ENCODE measurements at regions not wholly inside any gene's neighbourhood (a gene's known extent, or its start where the extent isn't known, plus 50 kb on each side); places are given as distances from the start of the nearest gene placed in this dataset.
"Not testable (repeated sequence)": the region's sequence is repeated elsewhere in the genome, so short reads cannot be mapped to it uniquely, and the experiment has no call there.

DNA sequence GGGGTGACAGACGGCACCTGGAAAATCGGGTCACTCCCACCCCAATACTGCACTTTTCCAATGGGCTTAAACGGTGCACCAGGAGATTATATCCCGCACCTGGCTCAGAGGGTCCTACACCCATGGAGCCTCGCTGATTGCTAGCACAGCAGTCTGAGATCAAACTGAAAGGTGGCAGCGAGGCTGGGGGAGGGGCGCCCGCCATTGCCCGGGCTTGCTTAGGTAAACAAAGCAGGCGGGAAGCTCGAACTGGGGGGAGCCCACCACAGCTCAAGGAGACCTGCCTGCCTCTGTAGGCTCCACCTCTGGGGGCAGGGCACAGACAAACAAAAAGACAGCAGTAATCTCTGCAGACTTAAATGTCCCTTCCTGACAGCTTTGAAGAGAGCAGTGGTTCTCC lies 208.1 kb downstream of the SLC38A4 start:
- not testable (repeated sequence) for DNase-seq (ENCODE audit: low spot score)

DNA sequence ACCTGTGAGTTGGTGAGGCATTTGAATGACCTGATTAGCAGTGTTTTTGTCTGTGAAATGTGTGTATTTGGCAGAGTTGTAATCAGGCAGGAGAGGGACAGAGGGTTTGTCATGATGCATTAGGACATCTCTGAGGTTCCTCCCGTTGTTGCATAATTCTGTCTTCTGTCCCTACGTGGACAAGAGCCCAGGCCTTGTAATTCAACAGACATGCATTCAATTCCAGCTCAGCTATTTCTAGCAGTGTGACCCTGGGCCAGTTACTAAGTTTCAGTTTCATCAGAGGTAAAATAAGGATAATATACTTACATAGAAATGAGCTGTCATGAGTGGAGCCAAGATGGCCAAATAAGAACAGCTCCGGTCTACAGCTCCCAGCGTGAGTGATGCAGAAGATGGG lies 208.6 kb downstream of the SLC38A4 start:
- DNase-seq (ENCODE audit: low spot score): no peak

DNA sequence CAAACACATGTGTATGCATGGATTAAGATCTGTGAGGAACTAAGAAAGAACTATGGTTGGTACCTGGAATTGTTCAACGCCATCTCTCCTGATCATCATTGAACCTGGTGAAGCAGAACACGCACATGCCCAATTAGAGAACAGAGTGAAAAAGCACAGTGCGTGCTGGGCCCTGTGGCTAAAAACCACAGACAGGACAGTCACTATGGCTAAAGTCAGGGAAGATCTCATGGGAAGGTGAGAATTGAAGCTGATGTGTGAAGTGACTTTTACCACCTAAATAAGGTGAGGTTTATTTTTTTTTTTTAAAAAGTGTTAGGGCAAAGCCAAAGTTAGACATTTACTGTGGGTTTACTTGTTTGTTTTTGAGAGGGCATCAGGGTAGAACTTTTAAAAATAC lies 215.0 kb downstream of the SLC38A4 start:
- no peak for DNase-seq (ENCODE audit: low spot score)

DNA sequence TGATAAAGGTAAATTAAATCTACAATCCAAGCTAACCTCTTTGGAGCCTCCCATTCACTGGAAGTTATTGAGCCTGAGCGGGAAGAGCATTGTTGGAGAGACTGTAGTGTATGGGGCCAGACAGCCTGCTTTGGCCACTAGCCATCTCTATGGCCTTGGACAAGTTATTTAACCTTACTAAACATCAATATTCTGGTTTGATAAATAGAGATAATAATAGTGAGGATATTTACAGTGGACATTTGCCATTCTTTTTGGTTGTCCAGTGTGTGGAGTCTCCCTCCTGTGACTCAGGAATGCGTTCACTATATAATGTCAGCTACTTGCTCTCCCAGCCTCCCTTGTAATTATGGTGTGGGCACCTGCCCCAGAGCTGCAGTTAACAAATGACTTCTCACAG lies 216.1 kb downstream of the SLC38A4 start:
- DNase-seq (ENCODE audit: low spot score): no peak

DNA sequence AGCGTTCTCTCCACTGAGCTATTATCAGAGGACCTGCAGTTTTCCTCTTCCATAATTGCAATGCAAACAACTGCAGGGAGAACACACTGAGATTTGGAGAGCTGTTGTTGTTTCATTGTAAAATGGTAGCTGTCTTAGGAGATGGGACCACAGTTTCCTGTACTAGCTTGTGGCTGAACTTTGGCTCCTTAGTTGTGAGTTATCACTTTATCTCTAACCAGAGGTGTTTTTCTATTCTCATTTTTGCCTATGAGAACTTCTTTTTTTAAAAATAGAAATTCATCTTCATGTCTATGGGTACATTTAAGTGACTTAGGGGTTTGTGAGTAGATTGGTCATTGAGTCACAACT lies 216.5 kb downstream of the SLC38A4 start:
- DNase-seq (ENCODE audit: low spot score): no peak

DNA sequence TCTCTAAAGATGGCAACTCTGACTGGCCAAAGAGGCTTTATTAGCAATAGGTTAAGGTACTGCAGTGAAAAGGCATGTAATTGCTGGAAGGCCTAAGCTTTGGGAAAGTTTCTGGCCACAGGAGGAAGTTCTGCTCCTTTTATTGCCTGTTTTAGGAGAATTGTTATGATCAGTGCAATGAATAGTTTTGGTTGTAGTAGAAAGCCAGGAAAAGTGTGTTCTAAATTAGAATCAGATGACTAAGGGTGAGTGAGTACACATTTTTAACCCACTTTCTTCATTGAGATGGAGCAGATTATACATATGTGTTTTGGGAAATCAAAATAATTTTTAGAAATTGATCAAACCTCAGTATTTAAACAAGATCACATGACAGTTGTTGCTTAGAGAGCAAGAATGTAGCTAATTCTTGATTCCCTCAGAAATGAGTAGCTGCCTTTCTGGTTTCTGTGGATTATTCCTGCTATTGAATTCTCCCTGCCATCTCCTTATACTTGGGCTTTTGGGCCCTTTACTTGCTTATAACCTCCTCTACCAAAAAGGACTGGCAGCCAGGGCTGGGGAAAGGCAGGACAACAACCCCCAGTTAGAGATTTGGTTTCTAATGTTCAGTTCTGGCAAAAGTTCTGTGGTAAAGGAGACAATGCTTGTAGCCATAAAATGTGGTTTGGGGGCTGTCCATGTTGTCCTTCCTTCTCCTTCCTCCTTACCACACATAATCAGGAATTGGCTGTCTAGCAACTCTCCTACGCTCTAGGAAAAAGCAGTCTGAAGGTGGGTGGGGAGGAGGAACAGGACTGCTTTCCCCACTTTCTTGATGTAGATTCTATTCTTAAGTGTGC lies 217.1 kb downstream of the SLC38A4 start:
- DNase-seq (ENCODE audit: low spot score): no peak

DNA sequence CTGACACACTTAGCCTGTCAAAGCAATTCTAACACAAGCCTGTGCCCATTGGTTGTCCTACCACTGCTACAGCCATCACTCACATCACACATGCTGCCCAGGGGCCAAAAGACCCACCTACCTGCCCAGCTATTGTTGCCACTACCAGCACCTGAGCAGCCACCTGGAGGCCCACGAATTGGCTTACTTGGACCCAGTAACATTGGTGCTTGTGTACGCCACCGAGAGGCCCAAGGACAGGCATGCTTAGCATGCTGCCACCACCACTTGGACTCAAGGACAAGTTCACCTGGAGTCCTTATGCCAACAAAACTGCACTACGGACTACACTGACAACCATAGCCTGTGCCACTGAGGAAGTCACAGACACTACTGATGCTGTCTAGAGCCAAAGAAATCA lies 221.1 kb downstream of the SLC38A4 start:
- no peak for DNase-seq (ENCODE audit: low spot score)

DNA sequence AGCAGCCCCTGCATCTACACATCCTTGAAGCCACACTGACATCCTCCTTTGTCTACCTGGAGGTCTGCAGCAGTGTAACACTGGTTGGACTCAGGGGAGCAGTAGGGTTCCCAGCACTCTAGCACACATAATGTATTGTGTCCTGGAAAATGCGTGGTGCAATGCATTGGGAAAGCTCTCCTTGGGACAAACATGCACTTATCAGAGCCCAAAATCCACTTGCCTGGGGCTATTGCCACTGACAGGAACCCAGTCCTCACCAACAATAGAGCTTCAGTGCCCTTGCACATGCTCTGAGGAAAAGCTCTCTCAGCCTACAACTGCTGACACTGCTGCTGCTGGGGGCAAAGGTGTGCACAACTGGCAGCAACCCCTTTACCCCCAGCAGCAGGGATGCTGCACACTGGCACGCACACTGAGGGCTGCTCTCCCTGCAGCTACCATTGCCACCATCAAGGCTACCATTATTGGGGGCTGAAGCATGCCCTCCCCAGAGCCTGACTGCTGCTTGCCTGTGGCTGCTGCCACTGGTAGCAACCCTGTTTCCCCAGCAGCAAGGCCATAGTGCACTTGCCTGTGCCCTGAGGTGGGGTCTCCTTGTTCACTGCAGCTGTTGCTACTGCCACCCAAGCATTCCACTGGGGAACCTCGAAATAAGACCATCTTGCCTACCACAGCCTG lies 221.9 kb downstream of the SLC38A4 start:
- no peak for DNase-seq (ENCODE audit: low spot score)

DNA sequence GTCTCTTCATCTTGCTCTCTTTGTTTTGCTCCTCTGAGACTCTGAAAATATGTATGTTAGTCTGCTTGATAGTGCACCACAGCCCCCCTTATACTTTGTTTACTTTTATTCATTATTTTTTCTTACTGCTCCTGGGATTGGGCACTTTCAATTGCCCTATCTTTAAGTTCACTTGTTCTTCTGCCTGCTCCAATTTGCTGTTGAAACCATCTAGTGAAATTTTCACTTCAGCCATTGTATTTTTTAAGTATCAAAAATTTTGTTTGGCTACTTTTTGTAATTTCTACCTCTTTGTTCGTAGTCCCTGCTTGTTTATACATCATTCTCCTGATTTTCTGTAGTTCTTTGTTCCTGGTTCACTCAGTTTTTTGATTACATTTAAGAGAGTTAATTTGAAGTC lies 223.3 kb downstream of the SLC38A4 start:
- DNase-seq (ENCODE audit: low spot score): no peak

DNA sequence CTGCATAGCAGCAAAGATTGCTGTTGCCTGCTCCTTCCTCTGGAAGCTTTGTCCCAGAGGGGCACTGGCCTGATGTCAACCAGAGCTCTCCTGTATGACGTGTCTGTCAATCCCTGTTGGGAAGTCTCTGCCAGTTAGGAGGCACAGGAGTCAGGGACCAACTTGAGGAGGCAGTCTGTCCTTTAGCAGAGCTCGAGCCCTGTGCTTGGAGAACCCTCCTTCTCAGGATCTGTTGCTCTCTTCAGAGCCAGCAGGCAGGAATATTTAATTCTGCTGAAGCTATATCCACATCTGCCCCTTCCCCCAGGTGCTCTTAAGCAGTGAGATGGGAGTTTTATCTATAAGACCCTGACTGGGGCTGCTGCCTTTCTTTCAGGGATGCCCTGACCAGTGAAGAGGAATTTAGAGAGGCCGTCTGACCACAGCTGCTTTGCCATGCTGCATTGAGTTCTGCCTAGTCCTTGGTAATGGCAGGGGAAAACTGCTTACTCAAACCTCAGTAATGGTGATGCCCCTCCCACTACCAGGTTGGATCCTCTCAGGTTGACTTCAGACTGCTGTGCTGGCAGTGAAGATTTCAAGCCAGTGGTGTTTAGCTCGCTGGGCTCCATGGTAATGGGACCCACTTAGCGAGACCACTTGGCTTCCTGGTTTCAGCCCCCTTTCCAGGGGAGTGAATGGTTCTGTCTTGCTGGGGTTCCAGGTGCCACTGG lies 218.6 kb upstream of the SLC38A2 start:
- no peak for DNase-seq (ENCODE audit: low spot score)

DNA sequence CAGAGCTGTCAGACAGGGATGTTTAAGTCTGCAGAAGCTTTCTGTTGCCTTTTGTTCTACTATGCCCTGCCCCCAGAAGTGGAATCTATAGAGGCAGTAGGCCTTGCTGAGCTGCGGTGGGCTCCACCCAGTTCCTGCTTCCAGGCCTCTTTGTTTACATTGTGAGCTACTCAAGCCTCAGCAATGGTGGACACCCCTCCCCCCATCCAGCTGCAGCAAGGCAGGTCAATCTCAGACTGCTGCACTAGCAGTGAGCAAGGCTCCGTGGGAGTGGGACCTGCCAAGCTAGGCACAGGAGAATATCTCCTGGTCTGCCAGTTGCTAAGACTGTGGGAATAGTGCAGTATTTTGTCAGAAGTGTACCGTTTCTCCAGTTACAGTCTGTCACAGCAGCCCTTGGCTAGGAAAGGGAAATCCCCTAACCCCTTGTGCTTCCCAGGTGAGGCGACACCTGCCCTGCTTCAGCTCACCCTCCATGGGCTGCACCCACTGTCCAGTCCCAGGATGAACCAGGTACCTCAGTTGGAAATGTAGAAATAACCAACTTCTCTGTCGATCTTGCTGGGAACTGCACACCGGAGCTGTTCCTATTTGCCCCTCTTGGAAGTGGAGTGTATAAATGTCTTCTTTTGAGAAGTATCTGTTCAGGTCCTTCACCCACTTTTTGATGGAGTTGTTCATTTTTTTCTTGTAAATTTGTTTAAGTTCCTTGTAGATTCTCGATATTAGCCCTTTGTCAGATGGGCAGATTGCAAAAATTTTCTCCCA lies 213.5 kb upstream of the SLC38A2 start:
- DNase-seq (ENCODE audit: low spot score): no peak

DNA sequence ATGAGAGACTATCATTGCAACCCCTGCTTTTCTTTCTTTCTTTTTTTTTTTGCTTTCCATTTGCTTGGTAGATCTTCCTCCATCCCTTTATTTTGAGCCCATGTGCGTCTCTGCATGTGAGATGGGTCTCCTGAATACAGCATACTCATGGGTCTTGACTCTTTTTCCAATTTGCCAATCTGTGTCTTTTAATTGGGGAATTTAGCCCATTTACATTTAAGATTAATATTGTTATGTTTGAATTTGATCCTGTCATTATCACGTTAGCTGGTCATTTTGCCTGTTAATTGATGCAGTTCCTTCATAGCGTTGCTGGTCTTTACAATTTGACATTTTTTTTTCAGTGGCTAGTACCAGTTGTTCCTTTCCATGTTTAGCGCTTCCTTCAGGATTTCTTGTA lies 211.5 kb upstream of the SLC38A2 start:
- DNase-seq (ENCODE audit: low spot score): not testable (repeated sequence)

DNA sequence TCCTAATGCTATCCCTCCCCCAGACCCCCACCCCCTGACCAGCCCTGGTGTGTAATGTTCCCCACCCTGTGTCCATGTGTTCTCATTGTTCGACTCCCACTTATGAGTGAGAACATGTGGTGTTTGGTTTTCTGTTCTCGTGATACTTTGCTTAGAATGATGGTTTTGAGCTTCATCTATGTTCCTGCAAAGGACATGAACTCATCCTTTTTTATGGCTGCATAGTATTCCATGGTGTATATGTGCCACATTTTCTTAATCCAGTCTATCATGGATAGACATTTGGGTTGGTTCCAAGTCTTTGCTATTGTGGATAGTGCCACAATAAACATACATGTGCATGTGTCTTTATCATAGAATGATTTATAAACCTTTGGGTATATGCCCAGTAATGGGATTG lies 209.4 kb upstream of the SLC38A2 start:
- DNase-seq (ENCODE audit: low spot score): not testable (repeated sequence)

DNA sequence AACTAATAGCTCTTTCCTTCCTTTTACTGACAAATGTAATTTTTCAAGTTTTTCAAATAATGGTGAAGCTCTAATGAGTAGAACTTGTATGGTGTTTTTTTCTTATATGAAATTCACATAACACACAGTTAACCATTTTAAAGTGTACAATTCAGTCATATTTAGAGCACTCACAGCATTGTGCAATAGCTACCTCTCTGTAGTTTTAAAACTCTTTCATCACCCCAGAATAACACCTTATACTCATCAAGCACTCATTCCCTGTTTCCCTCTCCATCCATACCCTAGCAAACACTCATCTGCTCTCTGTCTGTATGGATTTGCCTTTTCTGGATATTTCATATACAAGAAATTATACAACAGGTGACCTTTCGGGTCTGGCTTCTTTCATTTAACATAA lies 207.9 kb upstream of the SLC38A2 start:
- DNase-seq (ENCODE audit: low spot score): no peak

DNA sequence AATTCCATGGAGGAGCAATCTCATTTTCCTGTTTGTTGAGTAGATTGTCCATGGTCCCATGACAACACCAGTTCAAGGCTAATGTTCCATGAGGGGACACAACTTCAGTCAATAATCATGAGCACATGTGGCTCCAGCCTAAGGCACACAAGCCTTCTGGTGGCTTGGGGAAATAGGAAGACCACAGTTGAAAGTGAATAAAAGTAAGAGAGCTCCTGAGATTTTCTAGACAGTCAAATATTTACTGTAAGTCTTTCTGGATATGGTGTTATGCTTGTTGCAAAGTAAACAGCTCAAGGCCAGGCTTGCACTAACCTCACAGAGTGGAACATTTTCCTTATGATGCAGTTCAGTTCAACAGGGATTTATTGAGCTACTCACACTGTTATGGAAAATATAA lies 206.9 kb upstream of the SLC38A2 start:
- no peak for DNase-seq (ENCODE audit: low spot score)

DNA sequence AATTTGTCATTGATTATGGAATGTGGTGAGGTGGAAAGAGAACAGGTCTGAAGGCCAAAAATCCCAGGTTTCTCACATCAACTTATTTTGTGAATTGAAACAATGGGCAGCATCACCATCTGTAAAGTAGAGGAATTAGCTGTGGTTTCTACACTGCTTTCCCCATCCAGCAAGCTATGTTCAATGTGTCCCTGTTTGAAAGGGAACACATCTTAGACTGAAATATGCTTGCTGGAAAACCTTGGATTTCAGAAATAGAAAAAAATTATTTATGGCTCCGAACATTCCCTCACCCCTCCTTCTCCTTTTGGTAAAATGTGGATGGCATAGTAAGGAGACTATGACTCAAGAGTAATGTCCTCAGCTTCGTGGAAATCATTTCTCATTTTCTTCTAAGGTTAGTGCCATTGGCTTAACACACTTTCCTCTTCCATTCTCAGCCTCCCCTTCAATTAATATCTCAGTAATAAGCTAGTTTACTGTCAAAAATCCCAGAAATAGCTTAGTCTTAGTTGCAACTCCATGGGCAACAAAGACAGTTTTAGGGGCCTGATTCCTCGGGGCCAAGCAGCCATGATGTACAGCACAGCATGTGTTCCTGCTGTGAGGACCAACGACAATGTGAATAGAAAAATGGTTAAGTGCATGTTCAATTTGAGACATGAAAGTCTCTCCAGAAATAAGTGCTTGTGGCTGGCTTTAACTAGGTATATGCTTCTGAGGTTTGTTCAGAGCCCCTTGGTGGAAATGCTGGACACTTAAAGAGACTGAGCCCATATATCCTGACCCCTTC lies 205.8 kb upstream of the SLC38A2 start:
- no peak for DNase-seq (ENCODE audit: low spot score)

DNA sequence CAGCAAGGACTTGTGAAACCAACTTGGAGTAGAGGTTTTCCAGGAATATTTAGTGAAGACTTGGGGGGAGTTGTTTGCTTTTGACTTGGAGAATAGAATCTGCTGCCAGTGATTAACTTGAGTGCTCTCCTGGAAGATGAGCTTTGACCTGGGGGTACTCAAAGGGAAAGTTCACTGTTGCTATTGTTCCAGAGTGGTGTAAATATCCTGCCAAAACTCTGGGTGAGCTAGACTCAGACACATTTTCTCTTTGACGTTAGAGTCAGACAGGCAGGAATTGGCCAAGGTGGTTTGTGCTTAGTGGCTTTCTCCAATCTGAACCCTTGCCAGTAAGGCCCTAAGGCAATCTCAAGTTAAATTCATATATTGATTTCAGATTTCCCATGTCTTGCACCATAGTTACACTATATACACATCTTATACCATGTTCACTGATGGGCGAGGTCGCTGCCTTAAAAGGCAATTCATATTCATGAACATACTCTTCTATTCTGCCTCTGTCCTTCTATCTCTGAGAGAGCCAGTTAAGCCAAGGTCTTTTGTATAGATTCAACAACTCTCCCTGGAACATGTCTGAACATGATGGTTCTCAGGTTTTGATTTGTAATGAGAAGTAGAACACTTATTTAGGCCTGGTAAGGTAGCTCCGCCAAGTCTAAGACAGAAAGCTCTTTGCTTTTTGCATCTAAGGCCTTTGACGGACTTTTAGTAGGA lies 204.6 kb upstream of the SLC38A2 start:
- DNase-seq (ENCODE audit: low spot score): no peak

DNA sequence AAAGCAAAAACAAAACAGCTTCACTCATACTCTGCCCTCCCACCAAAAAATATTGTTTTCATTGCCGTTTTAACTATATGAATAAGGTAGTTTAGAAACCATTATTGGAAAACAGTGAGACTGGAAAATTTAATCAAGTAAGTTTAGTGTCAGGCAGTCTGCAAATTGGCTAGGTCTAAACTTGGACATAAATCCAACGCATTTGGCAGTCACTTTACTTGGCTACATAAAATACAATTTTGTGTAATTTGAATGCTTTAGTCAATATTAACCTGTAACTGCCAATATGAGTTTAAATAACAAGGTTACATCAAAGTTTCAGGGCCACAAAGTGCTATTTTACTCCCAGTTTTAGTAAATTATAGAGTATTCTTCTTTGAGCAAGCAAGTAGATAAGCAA lies 202.3 kb upstream of the SLC38A2 start:
- no peak for DNase-seq (ENCODE audit: low spot score)

DNA sequence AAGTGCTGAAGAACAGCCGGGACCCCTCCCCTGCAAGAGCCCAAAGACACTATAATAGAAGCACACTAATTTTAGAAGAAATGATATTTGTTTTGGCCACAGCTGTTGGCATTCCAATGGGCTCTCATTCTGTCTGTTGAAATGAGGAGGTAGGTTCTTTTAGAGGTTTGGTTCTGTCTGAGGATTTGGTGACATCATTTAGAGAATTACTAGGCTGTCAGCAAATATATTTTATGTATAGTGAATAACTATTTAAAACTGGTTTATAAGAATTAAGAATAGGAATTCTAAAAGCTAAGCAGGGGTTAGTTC lies 200.7 kb upstream of the SLC38A2 start:
- no peak for DNase-seq (ENCODE audit: low spot score)

DNA sequence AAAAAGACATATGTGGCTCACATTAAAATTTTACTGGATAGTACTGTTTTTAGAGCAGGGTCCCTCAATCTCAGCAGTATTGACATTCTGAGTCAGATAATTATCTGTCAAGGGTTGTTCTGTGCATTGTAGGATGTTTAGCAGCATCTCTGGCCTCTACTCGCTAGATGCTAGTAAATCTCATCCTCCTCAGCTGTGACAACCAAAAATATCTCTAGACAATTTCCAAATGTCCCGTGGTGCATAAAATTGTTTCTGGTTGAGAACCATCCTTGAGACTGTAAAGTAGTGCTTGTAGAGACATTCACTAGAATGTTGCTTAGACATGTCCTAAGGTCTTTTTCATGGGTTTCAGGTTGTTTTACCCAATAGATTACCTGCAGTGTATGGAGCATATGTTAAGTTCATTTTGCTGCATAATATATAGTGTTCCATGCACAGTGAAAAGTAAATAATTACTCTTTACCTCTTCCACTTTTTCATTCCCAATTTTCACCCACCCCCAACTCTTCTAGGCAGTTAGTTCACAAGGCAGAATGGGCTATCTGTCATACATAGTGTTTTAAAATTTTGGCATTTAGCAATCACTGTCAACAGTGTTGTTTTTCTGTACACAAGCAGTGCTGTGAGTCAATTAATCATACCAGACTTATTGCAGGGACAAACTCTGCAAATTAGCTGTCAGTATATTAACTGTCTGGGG lies 200.2 kb upstream of the SLC38A2 start:
- DNase-seq (ENCODE audit: low spot score): no peak

DNA sequence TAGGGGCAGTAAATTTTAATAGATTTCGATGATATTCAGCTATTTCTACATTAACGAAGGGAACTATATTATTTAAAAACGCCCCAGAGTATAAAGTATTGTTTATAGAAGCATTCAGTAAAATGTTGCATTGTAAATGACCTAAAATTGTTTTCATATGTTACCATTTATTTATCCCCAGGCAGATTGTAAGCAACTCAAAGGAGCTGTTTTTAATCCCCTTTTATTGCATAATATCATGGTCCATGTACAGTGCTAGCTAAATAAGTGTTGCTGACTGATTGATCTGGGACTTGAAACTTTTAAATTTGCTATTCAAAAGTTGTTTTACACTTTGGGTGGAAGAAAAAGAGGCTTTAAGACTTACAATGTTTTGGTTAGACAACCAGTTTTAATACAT lies 199.0 kb upstream of the SLC38A2 start:
- no peak for DNase-seq (ENCODE audit: low spot score)

Measured in HuH-7.5 (cell line).